ENCODE measurements at regions not wholly inside any gene's neighbourhood (a gene's known extent, or its start where the extent isn't known, plus 50 kb on each side); places are given as distances from the start of the nearest gene placed in this dataset.
"Not testable (repeated sequence)": the region's sequence is repeated elsewhere in the genome, so short reads cannot be mapped to it uniquely, and the experiment has no call there.

DNA sequence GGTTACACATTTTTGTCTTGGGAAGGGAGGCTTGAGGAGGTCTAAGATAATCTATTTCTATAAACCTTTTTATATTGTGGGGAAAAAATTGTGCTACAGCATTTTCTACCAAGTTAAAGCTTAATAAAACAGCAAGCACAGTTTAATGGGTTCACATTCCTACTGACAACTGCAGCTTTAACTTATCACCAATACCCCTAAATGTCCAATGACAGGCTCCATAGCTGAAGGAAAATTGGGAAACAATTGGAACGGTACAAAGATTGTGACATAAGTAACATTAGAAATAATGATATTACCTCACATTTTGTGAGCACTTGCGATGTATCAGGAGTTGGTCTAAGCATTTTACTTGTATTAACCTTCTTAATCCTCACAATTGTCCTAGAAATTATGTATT is 79.5 kb upstream of the HAPLN1 start:
- no peak for DNase-seq

- not testable (repeated sequence) for DNase-seq
These were observed 78.4 kb upstream of the HAPLN1 start for GRCh38 chr5:83799020-83799419.

- no peak for DNase-seq
These were observed 68.7 kb upstream of the HAPLN1 start for GRCh38 chr5:83789371-83789770.

DNA sequence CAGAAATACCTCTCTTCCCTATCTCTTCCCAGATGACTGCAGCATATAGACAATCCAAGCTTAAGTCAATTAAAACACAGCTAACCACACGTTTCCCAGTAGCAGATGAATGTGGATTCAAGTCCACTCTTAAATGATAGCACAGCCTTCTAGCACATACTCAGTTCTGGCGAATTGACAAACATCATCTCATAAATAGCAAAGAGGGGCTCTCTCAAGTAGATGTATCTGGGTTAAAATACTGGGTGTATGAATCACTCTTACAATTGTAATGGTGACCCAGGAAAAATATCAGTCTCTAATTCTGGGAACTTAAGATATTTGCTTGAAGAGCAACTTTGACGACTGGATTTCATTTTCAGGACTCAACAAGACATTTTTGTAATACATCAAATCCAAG is 67.0 kb upstream of the HAPLN1 start:
- no peak for DNase-seq

DNA sequence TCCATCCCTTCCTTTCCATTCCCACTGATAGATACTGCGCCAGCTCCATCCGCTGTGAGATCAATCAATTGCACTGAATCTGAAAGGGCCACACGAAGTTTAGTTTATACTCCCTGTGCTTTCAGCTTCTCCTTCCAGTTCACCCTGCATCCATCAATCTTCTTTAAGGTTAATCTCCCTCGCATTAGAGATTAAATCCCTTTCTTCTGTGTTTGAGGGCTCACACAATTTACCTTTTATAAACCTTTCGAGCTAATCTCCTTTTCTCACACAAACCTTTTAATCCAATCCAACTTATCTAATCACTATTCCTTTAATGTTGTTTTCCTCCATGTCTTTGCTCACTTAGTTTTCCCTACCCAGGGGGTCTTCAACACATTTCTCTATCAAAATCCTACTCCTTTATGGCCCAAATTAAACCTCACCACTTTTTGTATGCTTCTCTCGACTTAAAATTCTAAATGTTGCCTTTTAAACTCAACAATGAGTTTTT is 64.6 kb upstream of the HAPLN1 start:
- DNase-seq = no peak

- DNase-seq = no peak
These were observed 60.2 kb upstream of the HAPLN1 start for GRCh38 chr5:83780699-83781350.

DNA sequence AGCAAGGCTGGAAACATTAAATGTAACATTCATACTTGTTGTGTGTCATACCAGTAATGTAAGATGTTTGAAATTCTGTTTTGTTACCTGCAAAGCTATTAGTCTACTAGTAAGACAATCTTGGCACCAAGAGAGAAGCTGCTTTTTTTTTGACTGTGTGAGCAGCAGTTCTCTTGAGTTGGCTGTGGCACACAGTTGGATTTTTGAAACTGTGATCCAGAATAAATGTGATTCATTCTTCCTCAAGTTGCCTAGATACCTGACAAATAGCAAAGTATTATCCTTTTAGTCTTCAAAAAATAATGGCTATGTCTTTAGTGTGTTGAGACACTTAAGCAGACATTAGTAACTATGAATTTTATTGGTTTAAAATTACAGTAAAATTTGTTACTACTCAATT is 57.2 kb upstream of the HAPLN1 start:
- no peak for DNase-seq

GRCh38 chr5:83776437-83777031 is 55.9 kb upstream of the HAPLN1 start:
- no peak for DNase-seq

Measured in NCI-H446 (cell line).